ENCODE measurements at regions not wholly inside any gene's neighbourhood (a gene's known extent, or its start where the extent isn't known, plus 50 kb on each side); places are given as distances from the start of the nearest gene placed in this dataset.
"Not testable (repeated sequence)": the region's sequence is repeated elsewhere in the genome, so short reads cannot be mapped to it uniquely, and the experiment has no call there.

DNA sequence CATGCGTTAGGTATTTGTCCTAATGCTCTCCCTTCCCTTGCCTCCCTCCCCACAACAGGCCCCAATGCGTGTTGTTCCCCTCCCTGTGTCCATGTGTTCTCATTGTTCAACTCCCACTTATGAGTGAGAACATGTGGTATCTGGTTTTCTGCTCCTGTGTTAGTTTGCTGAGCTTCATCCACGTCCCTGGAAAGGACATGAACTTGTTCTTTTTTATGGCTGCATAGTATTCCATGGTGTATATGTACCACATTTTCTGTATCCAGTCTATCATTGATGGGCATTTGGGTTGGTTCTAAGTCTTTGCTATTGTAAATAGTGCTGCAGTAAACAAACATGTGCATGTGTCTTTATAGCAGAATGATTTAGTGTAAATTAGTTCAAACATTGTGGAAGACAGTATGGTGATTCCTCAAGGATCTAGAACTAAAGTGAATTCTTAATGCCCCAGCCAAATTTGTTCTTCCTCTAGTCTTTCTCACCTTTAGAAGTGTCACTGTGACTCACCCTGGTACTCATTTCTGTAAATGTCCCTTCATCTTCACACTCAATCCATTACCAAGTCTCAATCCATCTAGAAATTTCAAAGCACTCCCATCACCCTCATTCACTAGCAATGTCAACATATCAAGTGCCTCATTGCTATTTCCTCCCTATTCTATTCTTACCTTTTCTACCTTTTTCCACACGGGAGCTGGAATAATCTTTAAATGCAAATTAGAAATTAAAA is 123.9 kb downstream of the MREG start:
- H3K27ac ChIP-seq (ENCODE audit: low read depth); H3K4me3 ChIP-seq (ENCODE audit: low read depth, low read length); H3K36me3 ChIP-seq (ENCODE audit: insufficient read depth); DNase-seq (ENCODE audit: extremely low spot score); H3K4me1 ChIP-seq (ENCODE audit: insufficient read depth): not testable (repeated sequence)
- 91% methylated on average over 4 of the region's 4 CpGs for WGBS

DNA sequence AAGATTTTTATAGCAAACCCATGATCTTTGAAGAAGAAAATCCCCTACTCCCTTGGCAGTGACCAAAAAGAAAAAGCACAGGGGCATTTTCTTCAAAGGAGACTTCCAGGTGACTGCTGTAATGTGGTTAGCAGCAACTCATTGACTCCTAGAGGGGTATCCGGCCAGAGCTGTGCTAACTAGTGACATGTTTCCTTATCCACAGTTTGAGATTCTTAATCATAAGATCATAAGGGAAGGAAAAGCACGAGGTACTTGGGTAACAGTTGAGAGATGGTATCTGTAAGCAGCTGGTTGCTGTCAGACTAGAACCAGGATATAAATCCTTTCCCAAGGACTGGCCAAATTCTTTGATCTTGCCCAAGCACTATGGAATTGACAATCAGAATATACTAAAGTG is 124.7 kb downstream of the MREG start:
- 16% methylated on average over 2 of the region's 2 CpGs for WGBS
- Histone ChIP-seq H3K4me3 (ENCODE audit: low read depth, low read length) (no peak overlapping the region), H3K27ac (ENCODE audit: low read depth) (no peak overlapping the region), H3K36me3 (ENCODE audit: insufficient read depth) (no peaks in the 10 kb centered on the region), H3K4me1 (ENCODE audit: insufficient read depth) (no peaks in the 10 kb centered on the region)
- DNase-seq (ENCODE audit: extremely low spot score) = no peak

DNA sequence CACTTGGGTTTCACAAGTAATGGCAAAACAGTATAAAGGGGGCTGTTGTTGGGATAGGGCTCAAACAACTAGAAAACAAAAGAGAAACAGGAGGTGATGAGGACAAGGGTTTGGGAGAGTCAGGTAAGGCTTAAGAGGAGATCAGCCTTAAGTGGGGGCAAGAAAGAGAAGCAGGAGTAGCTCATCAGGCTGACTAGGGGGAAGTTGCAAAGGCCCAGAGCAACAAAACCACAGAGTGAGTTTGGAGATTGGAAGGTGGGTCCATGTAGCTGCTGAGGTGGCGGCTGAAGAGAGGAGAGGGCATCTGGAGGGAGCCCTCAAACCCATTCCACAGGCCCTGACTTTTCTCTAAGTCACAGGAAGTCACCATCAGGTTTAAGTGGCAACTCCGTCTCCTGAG is 126.0 kb downstream of the MREG start:
- H3K27ac ChIP-seq (ENCODE audit: low read depth) = no peak overlapping the region
- no peaks in the 10 kb centered on the region for H3K4me1 ChIP-seq (ENCODE audit: insufficient read depth)
- H3K4me3 ChIP-seq (ENCODE audit: low read depth, low read length) = no peak overlapping the region
- no peak for DNase-seq (ENCODE audit: extremely low spot score)
- H3K36me3 ChIP-seq (ENCODE audit: insufficient read depth) = no peaks in the 10 kb centered on the region
- 73% methylated on average over 2 of the region's 2 CpGs for WGBS

DNA sequence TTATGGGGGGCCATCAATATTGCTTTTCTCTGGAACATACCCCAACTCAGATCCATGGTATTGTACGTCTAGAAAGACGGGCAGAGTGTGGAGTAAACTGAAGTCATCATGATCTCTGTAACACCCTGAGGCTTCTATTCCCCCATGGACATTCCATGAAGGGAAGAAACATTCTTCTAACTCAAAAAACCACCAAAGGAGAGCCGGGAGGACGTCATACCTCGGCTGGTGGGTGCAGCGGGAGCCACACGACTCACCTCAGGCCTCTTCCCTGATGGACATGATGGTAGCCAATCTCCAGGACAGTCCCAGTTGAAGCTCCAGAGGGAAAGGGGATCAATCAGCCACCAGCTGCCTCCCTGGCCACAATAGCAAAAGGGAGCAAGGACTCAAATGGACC is 127.3 kb downstream of the MREG start:
- H3K27ac ChIP-seq (ENCODE audit: low read depth) = no peak overlapping the region
- no peaks in the 10 kb centered on the region for H3K4me1 ChIP-seq (ENCODE audit: insufficient read depth)
- 98% methylated on average over 7 of the region's 7 CpGs for WGBS
- H3K36me3 ChIP-seq (ENCODE audit: insufficient read depth) = no peaks in the 10 kb centered on the region
- H3K4me3 ChIP-seq (ENCODE audit: low read depth, low read length) = no peak overlapping the region
- DNase-seq (ENCODE audit: extremely low spot score) = no peak

DNA sequence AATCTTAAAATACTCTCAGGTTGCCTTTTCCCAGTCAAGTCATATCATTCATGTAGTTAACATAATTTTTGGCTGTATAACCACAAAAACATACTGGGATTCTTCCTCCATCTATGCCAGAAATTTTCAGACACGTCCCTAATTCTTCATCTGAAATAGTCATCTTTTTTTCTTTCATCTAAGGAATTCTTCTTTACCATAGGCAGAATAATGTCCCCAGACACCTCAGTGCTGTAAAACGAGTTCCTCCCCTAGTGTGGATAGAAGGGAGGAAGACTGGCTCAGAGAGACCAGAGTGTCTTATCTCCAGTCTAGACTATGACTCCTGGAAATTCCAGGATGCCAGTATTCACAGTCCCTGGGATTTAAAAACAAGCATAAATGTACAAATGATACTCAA is 127.8 kb downstream of the MREG start:
- Histone ChIP-seq H3K27ac (ENCODE audit: low read depth) (no peak overlapping the region), H3K4me3 (ENCODE audit: low read depth, low read length) (no peak overlapping the region), H3K4me1 (ENCODE audit: insufficient read depth) (no peaks in the 10 kb centered on the region), H3K36me3 (ENCODE audit: insufficient read depth) (no peaks in the 10 kb centered on the region)
- WGBS = 46% methylated on average over 2 of the region's 2 CpGs
- DNase-seq (ENCODE audit: extremely low spot score) = no peak

DNA sequence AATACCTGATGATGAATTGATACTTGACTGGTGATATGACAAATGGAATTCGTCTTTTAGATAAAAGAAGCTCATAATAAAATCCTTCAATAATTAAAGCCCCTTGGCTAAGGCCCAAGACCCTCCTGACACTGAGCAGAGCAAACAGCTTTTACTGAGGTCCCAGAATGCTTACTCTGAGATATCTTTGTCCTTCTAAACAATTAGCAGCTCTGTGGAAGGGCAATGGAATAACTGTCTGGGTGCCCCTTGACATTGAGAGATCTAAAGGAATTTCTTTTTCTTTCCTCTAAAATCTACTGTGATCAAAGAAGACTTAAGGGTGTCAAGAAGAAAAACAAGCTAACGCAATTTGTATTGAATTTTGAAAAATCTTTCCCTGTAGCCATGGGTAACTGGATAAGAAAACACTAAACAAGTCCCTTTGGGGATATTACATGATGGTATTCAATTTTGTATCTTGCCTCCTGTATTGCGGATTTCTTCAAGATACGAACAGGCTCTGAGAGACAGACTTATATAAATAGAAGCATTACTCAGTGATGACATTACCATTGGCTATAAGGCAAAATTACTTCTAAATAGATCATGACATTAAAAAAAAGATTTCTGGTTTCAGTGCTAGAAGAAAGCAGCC is 128.8 kb downstream of the MREG start:
- H3K4me3 ChIP-seq (ENCODE audit: low read depth, low read length) = no peak overlapping the region
- no peak for DNase-seq (ENCODE audit: extremely low spot score)
- no peak overlapping the region for H3K27ac ChIP-seq (ENCODE audit: low read depth)
- WGBS = 35% methylated on average over 4 of the region's 4 CpGs
- no peaks in the 10 kb centered on the region for H3K4me1 ChIP-seq (ENCODE audit: insufficient read depth)
- H3K36me3 ChIP-seq (ENCODE audit: insufficient read depth) = no peaks in the 10 kb centered on the region

DNA sequence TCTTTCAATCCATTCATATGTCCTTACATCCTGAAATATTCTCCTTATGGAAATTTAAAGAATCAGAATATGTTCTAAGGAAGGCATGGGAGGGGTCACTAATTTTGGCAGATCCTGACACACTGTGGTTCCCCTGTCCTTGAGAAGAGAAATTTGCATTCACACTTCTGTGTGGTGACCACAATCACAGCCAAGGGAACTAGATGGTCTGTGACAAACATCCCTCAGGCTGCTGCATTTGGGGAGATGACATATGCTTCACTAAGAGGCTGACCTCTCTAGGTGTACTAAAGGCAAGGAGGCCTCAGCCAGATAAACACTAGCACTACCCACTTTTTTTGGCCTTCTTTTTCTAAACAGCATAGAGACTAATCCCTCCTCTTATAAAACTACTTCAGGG is 129.6 kb downstream of the MREG start:
- no peak for DNase-seq (ENCODE audit: extremely low spot score)
- H3K4me1 ChIP-seq (ENCODE audit: insufficient read depth) = no peaks in the 10 kb centered on the region
- H3K27ac ChIP-seq (ENCODE audit: low read depth) = no peak overlapping the region
- no peak overlapping the region for H3K4me3 ChIP-seq (ENCODE audit: low read depth, low read length)
- no peaks in the 10 kb centered on the region for H3K36me3 ChIP-seq (ENCODE audit: insufficient read depth)

DNA sequence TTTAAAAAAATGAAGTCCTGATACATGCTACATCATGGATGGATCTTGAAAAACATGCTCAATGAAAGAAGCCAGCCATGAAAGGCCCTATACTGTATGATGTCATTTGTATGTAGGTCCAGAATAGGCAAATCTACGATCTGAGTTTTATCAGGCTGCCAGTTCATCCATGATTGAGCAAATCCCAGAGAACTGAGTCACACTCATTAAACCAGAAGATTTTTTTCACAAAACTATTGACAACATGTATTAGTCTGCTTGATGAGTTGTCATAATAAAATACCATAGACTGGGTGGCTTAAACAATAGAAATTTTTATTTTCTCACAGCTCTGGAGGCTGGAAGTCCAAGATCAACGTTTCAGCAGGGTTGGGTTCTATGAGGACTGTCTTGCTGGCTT is 130.7 kb downstream of the MREG start:
- no peak overlapping the region for H3K4me3 ChIP-seq (ENCODE audit: low read depth, low read length)
- no peaks in the 10 kb centered on the region for H3K4me1 ChIP-seq (ENCODE audit: insufficient read depth)
- DNase-seq (ENCODE audit: extremely low spot score) = no peak
- H3K36me3 ChIP-seq (ENCODE audit: insufficient read depth) = no peaks in the 10 kb centered on the region
- 85% methylated on average over 2 of the region's 2 CpGs for WGBS
- no peak overlapping the region for H3K27ac ChIP-seq (ENCODE audit: low read depth)

DNA sequence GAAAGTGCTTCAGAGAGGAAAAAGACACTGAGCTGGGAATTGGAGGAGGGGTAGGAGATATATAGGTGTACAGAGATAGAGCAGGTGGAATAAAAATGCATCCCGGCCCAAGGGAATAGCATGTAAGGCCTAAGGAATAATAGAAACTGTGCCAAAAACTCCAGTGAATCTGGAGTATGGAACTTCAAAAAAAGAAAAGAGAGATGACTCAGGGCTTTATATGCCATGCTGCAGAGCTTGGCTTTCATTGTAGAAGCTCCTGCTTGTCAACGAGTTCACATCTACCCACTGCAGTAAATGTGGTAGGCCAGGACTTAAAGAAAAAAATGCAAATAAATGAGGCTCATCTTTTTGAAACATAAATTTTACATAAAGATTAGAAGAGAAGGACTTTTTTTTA is 131.8 kb downstream of the MREG start:
- WGBS = 64% methylated on average over 2 of the region's 2 CpGs
- Histone ChIP-seq H3K27ac (ENCODE audit: low read depth) (no peak overlapping the region), H3K4me3 (ENCODE audit: low read depth, low read length) (no peak overlapping the region), H3K36me3 (ENCODE audit: insufficient read depth) (no peaks in the 10 kb centered on the region), H3K4me1 (ENCODE audit: insufficient read depth) (no peaks in the 10 kb centered on the region)
- DNase-seq (ENCODE audit: extremely low spot score) = no peak

DNA sequence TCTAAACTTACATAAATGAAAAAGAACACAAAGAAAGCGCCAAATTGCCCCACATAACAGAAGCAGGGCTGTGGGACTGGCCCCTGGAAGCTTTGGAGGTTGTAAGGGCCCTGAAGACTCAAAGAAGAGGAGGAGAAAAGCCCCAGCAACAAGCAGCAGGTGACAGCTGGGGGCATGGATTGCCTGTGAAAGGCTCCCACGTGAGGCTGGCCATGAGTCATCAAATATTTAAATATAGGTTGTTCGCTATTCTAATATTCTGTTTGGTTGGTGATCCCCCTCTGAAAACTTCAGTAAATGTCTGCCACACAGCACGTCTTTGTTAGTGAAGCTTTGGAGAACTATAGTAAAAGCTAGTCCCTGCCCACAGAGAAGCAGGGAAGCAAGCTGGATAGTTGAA is 132.4 kb downstream of the MREG start:
- DNase-seq (ENCODE audit: extremely low spot score) = no peak
- Histone ChIP-seq H3K27ac (ENCODE audit: low read depth) (no peak overlapping the region), H3K4me3 (ENCODE audit: low read depth, low read length) (no peak overlapping the region), H3K4me1 (ENCODE audit: insufficient read depth) (no peaks in the 10 kb centered on the region), H3K36me3 (ENCODE audit: insufficient read depth) (no peaks in the 10 kb centered on the region)
- 79% methylated on average over 4 of the region's 4 CpGs for WGBS

DNA sequence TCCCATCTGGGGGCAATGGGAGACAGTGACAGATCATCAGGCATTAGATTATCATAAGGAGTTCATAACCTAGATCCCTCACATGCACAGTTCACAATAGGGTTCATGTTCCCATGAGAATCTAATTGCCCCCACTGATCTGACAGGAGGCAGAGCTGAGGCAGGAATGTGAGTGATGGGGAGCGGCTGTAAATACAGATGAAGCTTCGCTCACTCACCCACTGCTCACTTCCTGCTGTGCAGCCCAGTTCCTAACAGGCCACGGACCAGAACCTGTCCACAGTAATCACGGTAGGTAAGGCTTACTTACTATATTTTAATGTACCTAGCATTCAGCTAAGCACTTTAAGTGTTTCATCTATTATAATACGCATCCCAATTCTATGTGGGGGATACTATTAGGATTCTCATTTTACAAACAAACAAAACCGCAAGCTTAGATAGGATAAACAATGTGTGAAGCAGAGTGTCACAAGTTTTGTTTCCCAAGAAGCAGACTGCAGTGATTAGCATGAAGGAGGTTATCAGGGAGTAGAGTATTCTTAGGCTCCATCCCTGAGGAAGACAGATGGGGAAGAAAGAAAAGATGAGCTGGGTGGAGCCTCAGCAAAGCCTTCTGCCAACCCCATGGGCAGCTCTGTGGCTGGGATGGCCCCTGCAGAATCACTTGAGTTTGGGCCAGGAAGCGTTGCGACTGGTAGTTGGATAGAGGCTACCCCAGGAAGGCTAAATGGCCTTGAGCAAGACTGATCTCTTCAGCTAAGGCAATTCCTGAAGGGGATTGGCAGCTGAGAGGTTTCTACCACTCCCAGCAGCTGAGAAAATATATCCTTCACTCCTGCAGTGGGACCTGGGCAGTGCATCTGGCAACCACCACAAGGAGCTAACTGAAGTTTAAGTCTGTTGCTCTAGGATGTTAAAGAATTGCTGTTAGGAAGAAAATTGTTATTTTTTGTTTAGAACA is 133.1 kb downstream of the MREG start:
- no peaks in the 10 kb centered on the region for H3K4me1 ChIP-seq (ENCODE audit: insufficient read depth)
- no peaks in the 10 kb centered on the region for H3K36me3 ChIP-seq (ENCODE audit: insufficient read depth)
- no peak overlapping the region for H3K27ac ChIP-seq (ENCODE audit: low read depth)
- DNase-seq (ENCODE audit: extremely low spot score) = no peak
- WGBS = 87% methylated on average over 8 of the region's 8 CpGs
- no peak overlapping the region for H3K4me3 ChIP-seq (ENCODE audit: low read depth, low read length)

DNA sequence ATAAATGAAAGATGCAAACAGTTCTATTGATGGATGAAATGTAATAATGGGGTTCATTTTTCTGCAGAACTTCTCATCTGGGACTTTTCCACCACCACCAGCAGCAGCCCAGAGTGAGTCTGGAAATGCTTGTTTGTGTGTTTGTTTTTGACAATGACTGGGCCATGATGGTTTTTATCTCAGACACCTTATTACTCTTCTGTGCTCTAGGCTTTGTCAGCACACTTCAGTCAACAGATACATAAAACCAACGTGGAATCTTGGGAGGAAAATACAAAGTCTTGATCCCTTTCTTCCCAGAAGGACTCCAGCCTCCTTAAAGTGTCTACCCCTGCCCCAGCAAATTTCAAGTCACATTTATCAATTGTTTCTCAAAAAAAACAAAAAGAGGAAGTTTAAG is 134.0 kb downstream of the MREG start:
- Histone ChIP-seq H3K27ac (ENCODE audit: low read depth) (no peak overlapping the region), H3K4me3 (ENCODE audit: low read depth, low read length) (no peak overlapping the region), H3K36me3 (ENCODE audit: insufficient read depth) (no peaks in the 10 kb centered on the region), H3K4me1 (ENCODE audit: insufficient read depth) (no peaks in the 10 kb centered on the region)
- no peak for DNase-seq (ENCODE audit: extremely low spot score)
- WGBS = 63% methylated on average over 1 of the region's 1 CpG

DNA sequence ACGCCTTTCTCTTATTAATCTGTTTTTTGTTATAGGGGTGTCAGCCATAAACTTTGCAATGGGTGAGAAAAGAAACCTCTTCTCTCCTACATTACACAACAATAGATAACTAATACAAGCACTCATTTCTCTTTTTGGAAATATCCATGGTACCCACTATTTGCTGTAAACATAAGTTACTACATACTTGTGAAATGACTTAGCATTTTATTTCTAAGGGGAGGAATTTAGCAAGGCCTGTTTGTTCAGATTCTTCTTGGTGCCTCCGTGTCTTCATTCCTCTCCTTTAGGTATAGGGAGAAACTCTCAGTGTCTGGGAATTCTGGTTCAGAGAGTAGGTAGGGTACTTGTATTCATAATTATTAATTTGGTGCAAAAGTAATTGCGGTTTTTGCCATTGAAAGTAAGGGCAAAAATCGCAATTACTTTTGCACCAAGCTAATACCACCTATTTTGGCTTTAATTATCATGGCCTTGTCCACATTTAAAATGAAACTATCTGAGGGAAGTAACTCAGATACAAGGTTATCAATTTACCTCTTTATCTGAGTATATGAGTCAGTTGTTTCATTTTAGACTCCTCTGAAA is 134.8 kb downstream of the MREG start:
- whole genome bisulfite sequencing = 79% methylated on average over 4 of the region's 4 CpGs
- Histone ChIP-seq H3K4me3 (ENCODE audit: low read depth, low read length) (no peak overlapping the region), H3K27ac (ENCODE audit: low read depth) (no peak overlapping the region), H3K36me3 (ENCODE audit: insufficient read depth) (no peaks in the 10 kb centered on the region), H3K4me1 (ENCODE audit: insufficient read depth) (no peaks in the 10 kb centered on the region)
- no peak for DNase-seq (ENCODE audit: extremely low spot score)

DNA sequence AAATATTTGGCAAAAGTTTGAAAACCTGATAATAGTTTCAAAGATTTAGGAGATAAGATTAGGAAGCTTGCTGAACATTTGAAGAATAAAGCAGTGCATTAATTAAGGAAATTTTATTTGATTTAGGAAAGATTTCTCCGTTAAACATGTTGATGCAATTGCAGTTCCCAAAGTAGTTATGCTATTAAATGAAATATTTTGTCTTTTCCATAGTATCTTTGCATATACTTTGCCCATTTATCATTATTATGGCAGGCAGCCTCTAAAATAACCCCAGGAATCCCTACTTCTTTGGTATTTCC is 136.5 kb downstream of the MREG start:
- Histone ChIP-seq H3K27ac (ENCODE audit: low read depth) (no peak overlapping the region), H3K4me1 (ENCODE audit: insufficient read depth) (no peaks in the 10 kb centered on the region), H3K4me3 (ENCODE audit: low read depth, low read length) (no peak overlapping the region), H3K36me3 (ENCODE audit: insufficient read depth) (no peaks in the 10 kb centered on the region)
- 75% methylated on average over 1 of the region's 1 CpG for WGBS
- no peak for DNase-seq (ENCODE audit: extremely low spot score)

Data from urinary bladder (tissue), 3 donors.